GM18498 (cell line): ENCODE measurements at regions not wholly inside any gene's neighbourhood (a gene's known extent, or its start where the extent isn't known, plus 50 kb on each side); places are given as distances from the start of the nearest gene placed in this dataset.

Experiments used
- ATAC-seq: cut with Tn5 transposase; IDR thresholded peaks from one replicate; pipeline ENCODE4 v1.9.1; 2021; ENCODE audit warnings: mild to moderate bottlenecking, moderate library complexity; ENCODE audit not compliant: unreplicated experiment

- ATAC-seq = no peak
Observed at GRCh38 chr4:181468451-181468850, 774.8 kb upstream of the TENM3 start.

GRCh38 chr4:181470306-181470705 lies 772.9 kb upstream of the TENM3 start:
- no peak for ATAC-seq

- no peak for ATAC-seq
Observed at GRCh38 chr4:181475359-181475758, 767.8 kb upstream of the TENM3 start.

GRCh38 chr4:181475781-181476507 lies 767.3 kb upstream of the TENM3 start:
- ATAC-seq = no peak

- ATAC-seq = no peak
Observed at GRCh38 chr4:181476508-181476890, 766.7 kb upstream of the TENM3 start.

GRCh38 chr4:181477591-181477990 lies 765.6 kb upstream of the TENM3 start:
- no peak for ATAC-seq

- no peak for ATAC-seq
Observed at GRCh38 chr4:181478656-181479055, 764.5 kb upstream of the TENM3 start.

GRCh38 chr4:181479141-181479540 lies 764.1 kb upstream of the TENM3 start:
- no peak for ATAC-seq

GRCh38 chr4:181484396-181484795 lies 758.8 kb upstream of the TENM3 start:
- ATAC-seq = no peak

GRCh38 chr4:181488926-181489325 lies 754.3 kb upstream of the TENM3 start:
- ATAC-seq = no peak

GRCh38 chr4:181498148-181498547 lies 745.1 kb upstream of the TENM3 start:
- no peak for ATAC-seq

GRCh38 chr4:181502611-181503010 lies 740.6 kb upstream of the TENM3 start:
- ATAC-seq = no peak

GRCh38 chr4:181503687-181504390 lies 739.4 kb upstream of the TENM3 start:
- no peak for ATAC-seq

GRCh38 chr4:181504924-181505323 lies 738.3 kb upstream of the TENM3 start:
- ATAC-seq = no peak

GRCh38 chr4:181507180-181507835 lies 735.9 kb upstream of the TENM3 start:
- no peak for ATAC-seq

GRCh38 chr4:181507938-181508337 lies 735.3 kb upstream of the TENM3 start:
- no peak for ATAC-seq

- ATAC-seq = no peak
Observed at GRCh38 chr4:181508601-181509000, 734.6 kb upstream of the TENM3 start.

- no peak for ATAC-seq
Observed at GRCh38 chr4:181509073-181509472, 734.1 kb upstream of the TENM3 start.

GRCh38 chr4:181517491-181517890 lies 725.7 kb upstream of the TENM3 start:
- ATAC-seq = no peak

GRCh38 chr4:181520790-181521189 lies 722.4 kb upstream of the TENM3 start:
- ATAC-seq = no peak

- no peak for ATAC-seq
Observed at GRCh38 chr4:181523973-181524372, 719.2 kb upstream of the TENM3 start.

- ATAC-seq = no peak
Observed at GRCh38 chr4:181524499-181524898, 718.7 kb upstream of the TENM3 start.
